DOHH2 (cell line): ENCODE measurements at regions not wholly inside any gene's neighbourhood (a gene's known extent, or its start where the extent isn't known, plus 50 kb on each side); places are given as distances from the start of the nearest gene placed in this dataset.

Experiments used
- H3F3A ChIP-seq: fragments of 200-600 bp; sonication (generic), shearing (Covaris generic); 2 replicates; pipeline ENCODE4 v1.6.0; 2016; ENCODE audit warnings: antibody characterized with exemption, mild to moderate bottlenecking; ENCODE audit not compliant: control insufficient read depth, insufficient read depth
- H3K27ac ChIP-seq: fragments of 200-600 bp; sonication (generic); 2 replicates; pipeline ENCODE4 v1.5.1; 2014; ENCODE audit warnings: low read depth, mild to moderate bottlenecking, low read length, moderate library complexity
- H3K27me3 ChIP-seq: fragments of 200-600 bp; sonication (generic); 2 replicates; pipeline ENCODE4 v1.6.1; 2014; ENCODE audit warnings: mild to moderate bottlenecking, low read length, mixed read lengths; ENCODE audit not compliant: control insufficient read depth
- H3K36me3 ChIP-seq: fragments of 200-600 bp; sonication (generic); 2 replicates; pipeline ENCODE4 v1.6.1; 2014; ENCODE audit warnings: mild to moderate bottlenecking, low read length, moderate library complexity, mixed read lengths; ENCODE audit not compliant: control insufficient read depth
- H3K4me1 ChIP-seq: fragments of 200-600 bp; sonication (generic); 2 replicates; pipeline ENCODE4 v1.6.1; 2014; ENCODE audit warnings: mild to moderate bottlenecking, low read length, mixed read lengths; ENCODE audit not compliant: control insufficient read depth
- H3K4me2 ChIP-seq: fragments of 200-600 bp; sonication (generic); 2 replicates; pipeline ENCODE4 v1.6.0; 2014; ENCODE audit warnings: mild to moderate bottlenecking, low read length, moderate library complexity
- H3K4me3 ChIP-seq: fragments of 200-600 bp; sonication (generic); 2 replicates; pipeline ENCODE4 v1.5.1; 2014; ENCODE audit warnings: mild to moderate bottlenecking, low read length, mixed read lengths
- H3K79me2 ChIP-seq: fragments of 200-600 bp; sonication (generic); 2 replicates; pipeline ENCODE4 v1.6.1; 2014; ENCODE audit warnings: mild to moderate bottlenecking, low read length, mixed read lengths; ENCODE audit not compliant: control insufficient read depth
- H3K9me2 ChIP-seq: fragments of 200-600 bp; sonication (generic); replicated peaks from 2 replicates; pipeline ENCODE4 v1.6.1; 2014; ENCODE audit warnings: mild to moderate bottlenecking, low read length, mixed read lengths; ENCODE audit not compliant: control insufficient read depth
- H3K9me3 ChIP-seq: fragments of 200-600 bp; sonication (generic); 2 replicates; pipeline ENCODE4 v1.6.1; 2014; ENCODE audit warnings: antibody characterized with exemption, low read length, mixed read lengths; ENCODE audit not compliant: control insufficient read depth, insufficient read depth
- H4K20me1 ChIP-seq: fragments of 200-600 bp; sonication (generic); 2 replicates; pipeline ENCODE4 v1.6.0; 2014; ENCODE audit warnings: low read depth, mild to moderate bottlenecking, antibody characterized with exemption, low read length, moderate library complexity; ENCODE audit not compliant: control insufficient read depth, insufficient read depth
- EZH2phosphoT487 ChIP-seq: fragments of 200-600 bp; sonication (generic); IDR thresholded peaks from 2 replicates; pipeline ENCODE4 v1.6.1; 2017; ENCODE audit warnings: borderline replicate concordance, mild to moderate bottlenecking, antibody characterized with exemption, low read length, moderate library complexity, mixed read lengths
- TF ChIP-seq, protein P1 (sequence below): fragments of 200-600 bp; sonication (generic); IDR thresholded peaks from one replicate; pipeline ENCODE4 v1.5.1; 2014; ENCODE audit warnings: antibody characterized with exemption, mild to moderate bottlenecking, low read depth, low read length; ENCODE audit not compliant: poor library complexity, severe bottlenecking

DNA sequence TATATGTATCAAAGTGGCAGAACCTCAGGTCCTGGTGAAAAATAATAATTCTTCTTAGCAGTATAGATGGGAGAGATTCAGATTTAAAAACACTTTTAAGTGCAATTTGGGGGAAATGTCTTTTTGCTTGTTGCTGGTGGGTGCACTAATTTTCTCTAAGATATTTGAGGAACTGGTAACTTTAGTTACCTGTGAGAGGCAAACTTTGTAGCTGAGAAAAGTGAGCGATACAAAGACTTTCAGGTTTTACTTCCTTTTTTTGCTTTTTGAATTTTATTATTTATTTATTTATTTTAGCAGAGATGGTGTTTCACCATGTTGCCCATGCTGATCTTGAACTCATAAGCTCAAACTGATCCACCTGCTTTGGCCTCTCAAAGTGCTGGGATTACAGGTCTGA lies 303.1 kb upstream of the PTGER4 start:
- no peaks in the 10 kb centered on the region for H4K20me1 ChIP-seq
- no peaks in the 10 kb centered on the region for H3F3A ChIP-seq
- peak overlapping the region; percentile 37 for H3K27ac ChIP-seq
- peak overlapping the region; percentile 29 for H3K4me3 ChIP-seq
- H3K36me3 ChIP-seq, result no peaks in the 10 kb centered on the region
- H3K27me3 ChIP-seq, result no peaks in the 10 kb centered on the region
- H3K9me2 ChIP-seq, result no peaks in the 10 kb centered on the region
- no peaks in the 10 kb centered on the region for H3K79me2 ChIP-seq
- H3K4me1 ChIP-seq, result peaks cover 34% of the 10 kb centered on the region
- H3K9me3 ChIP-seq, result peaks cover 4% of the 10 kb centered on the region; the same call in 1 of the 2 replicates
- TF ChIP-seq EZH2phosphoT487, result no peak
- TF ChIP-seq, protein P1, sequence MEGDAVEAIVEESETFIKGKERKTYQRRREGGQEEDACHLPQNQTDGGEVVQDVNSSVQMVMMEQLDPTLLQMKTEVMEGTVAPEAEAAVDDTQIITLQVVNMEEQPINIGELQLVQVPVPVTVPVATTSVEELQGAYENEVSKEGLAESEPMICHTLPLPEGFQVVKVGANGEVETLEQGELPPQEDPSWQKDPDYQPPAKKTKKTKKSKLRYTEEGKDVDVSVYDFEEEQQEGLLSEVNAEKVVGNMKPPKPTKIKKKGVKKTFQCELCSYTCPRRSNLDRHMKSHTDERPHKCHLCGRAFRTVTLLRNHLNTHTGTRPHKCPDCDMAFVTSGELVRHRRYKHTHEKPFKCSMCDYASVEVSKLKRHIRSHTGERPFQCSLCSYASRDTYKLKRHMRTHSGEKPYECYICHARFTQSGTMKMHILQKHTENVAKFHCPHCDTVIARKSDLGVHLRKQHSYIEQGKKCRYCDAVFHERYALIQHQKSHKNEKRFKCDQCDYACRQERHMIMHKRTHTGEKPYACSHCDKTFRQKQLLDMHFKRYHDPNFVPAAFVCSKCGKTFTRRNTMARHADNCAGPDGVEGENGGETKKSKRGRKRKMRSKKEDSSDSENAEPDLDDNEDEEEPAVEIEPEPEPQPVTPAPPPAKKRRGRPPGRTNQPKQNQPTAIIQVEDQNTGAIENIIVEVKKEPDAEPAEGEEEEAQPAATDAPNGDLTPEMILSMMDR, result no peak
- peak overlapping the region; percentile 53 for H3K4me2 ChIP-seq

DNA sequence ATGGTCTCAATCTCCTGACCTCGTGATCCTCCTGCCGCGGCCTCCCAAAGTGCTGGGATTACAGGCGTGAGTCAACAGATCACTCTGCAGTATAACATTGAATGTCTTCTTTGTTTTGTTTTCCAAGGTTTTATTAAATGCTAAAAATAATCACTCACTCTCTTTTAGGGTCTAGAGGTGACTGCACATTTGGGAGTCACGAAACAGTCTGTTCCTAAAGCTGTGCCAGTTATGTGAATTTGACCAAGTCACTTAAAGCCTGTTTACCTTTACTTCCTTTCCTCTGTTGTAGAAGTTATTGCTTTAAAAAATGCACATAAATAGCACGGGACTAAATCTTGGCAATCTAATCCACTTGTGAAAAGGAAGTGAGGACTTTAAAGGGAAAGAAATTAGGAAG lies 304.9 kb upstream of the PTGER4 start:
- no peaks in the 10 kb centered on the region for H3F3A ChIP-seq
- TF ChIP-seq, protein P1, result no peak
- no peak for TF ChIP-seq EZH2phosphoT487

DNA sequence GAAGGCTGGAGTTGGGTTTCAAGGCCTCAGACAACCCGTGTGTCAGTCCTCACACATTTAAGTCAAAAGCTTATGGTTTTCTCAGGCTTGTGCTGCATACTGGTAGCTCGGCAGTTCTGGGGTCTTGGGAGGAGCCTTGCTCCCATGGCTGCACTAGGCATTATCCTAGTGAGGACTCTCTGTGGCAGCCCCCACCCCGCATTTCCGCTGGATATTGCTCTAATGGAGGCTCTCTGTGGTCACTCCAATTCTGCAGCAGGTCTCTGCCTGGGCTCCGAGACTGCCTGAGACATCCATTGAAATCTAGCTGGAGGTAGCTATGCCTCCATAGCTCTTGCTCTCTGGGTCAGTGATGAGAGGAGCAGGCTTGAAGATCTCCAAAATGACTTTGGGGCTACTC lies 311.5 kb upstream of the PTGER4 start:
- no peaks in the 10 kb centered on the region for H3K9me3 ChIP-seq
- TF ChIP-seq EZH2phosphoT487, result no peak
- TF ChIP-seq, protein P1, result no peak
- H4K20me1 ChIP-seq, result no peaks in the 10 kb centered on the region
- H3K4me2 ChIP-seq, result no peak overlapping the region
- no peaks in the 10 kb centered on the region for H3K27me3 ChIP-seq
- peaks cover 3% of the 10 kb centered on the region; the same call in 1 of the 2 replicates for H3K4me1 ChIP-seq
- H3K4me3 ChIP-seq, result no peak overlapping the region
- no peaks in the 10 kb centered on the region for H3K79me2 ChIP-seq
- no peak overlapping the region for H3K27ac ChIP-seq
- no peaks in the 10 kb centered on the region for H3K36me3 ChIP-seq
- no peaks in the 10 kb centered on the region for H3F3A ChIP-seq
- no peaks in the 10 kb centered on the region for H3K9me2 ChIP-seq

More for the DNA sequence above, 304.9 kb upstream of the PTGER4 start:
- no peaks in the 10 kb centered on the region for H3K36me3 ChIP-seq
- no peaks in the 10 kb centered on the region for H4K20me1 ChIP-seq
- H3K27me3 ChIP-seq, result no peaks in the 10 kb centered on the region
- no peaks in the 10 kb centered on the region for H3K9me2 ChIP-seq
- peaks cover 34% of the 10 kb centered on the region for H3K4me1 ChIP-seq
- H3K4me3 ChIP-seq, result no peak overlapping the region
- H3K27ac ChIP-seq, result no peak overlapping the region
- no peak overlapping the region for H3K4me2 ChIP-seq
- H3K79me2 ChIP-seq, result no peaks in the 10 kb centered on the region
- H3K9me3 ChIP-seq, result peaks cover 1% of the 10 kb centered on the region; the same call in 1 of the 2 replicates

DNA sequence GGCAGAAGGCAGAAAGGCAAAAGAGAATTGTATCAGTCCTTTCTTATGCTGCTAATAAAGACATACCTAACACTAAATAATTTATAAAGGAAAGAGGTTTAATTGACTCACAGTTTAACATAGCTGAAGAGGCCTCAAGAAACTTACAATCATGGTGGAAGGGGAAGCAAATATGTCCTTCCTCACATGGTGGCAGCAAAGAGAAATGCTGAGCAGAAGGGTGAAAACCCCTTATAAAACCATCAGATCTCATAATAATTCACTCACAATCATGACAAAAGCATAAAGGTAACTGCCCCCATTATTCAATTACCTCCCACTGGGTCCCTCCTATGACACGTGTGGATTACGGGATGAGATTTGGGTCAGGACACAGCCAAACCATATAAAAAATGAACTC lies 312.5 kb upstream of the PTGER4 start:
- no peaks in the 10 kb centered on the region for H3K27me3 ChIP-seq
- H3K36me3 ChIP-seq, result no peaks in the 10 kb centered on the region
- no peak overlapping the region for H3K4me3 ChIP-seq
- H3K4me2 ChIP-seq, result no peak overlapping the region
- no peak overlapping the region for H3K27ac ChIP-seq
- no peaks in the 10 kb centered on the region for H3K9me3 ChIP-seq
- TF ChIP-seq, protein P1, result peak; percentile 31
- no peak for TF ChIP-seq EZH2phosphoT487
- no peaks in the 10 kb centered on the region for H3K4me1 ChIP-seq
- no peaks in the 10 kb centered on the region for H3F3A ChIP-seq
- no peaks in the 10 kb centered on the region for H3K79me2 ChIP-seq
- no peaks in the 10 kb centered on the region for H3K9me2 ChIP-seq
- no peaks in the 10 kb centered on the region for H4K20me1 ChIP-seq
